GM23338 (cell line): ENCODE measurements at regions not wholly inside any gene's neighbourhood (a gene's known extent, or its start where the extent isn't known, plus 50 kb on each side); places are given as distances from the start of the nearest gene placed in this dataset.

Experiments used
- ATAC-seq: fragments of 200-7000 bp; cut with Tn5 transposase; 3 replicates; pipeline ENCODE4 v1.9.1; 2020
- DNase-seq: peaks from one replicate; pipeline ENCODE4 v3.0.0-alpha.2; 2015; ENCODE audit warnings: low spot score
- H2AFZ ChIP-seq: fragments of 200-600 bp; sonication (generic); 2 replicates; pipeline ENCODE4 v1.8.0; 2016; ENCODE audit warnings: antibody characterized with exemption, mild to moderate bottlenecking, moderate library complexity
- H3F3A ChIP-seq: fragments of 200-600 bp; sonication (generic); replicated peaks from 2 replicates; pipeline ENCODE4 v1.8.0; 2017; ENCODE audit warnings: antibody characterized with exemption, mixed run types, low read depth
- H3K27ac ChIP-seq: fragments of 200-600 bp; sonication (generic); 2 replicates; pipeline ENCODE4 v1.6.1; 2016; ENCODE audit warnings: low read depth
- H3K27me3 ChIP-seq: fragments of 200-600 bp; sonication (generic); 2 replicates; pipeline ENCODE4 v1.8.0; 2016; ENCODE audit warnings: mild to moderate bottlenecking, mixed run types, moderate library complexity; ENCODE audit not compliant: insufficient read depth
- H3K36me3 ChIP-seq: fragments of 200-600 bp; sonication (generic); 2 replicates; pipeline ENCODE4 v1.8.0; 2016; ENCODE audit warnings: mild to moderate bottlenecking; ENCODE audit not compliant: insufficient read depth
- H3K4me1 ChIP-seq: fragments of 200-600 bp; sonication (generic); 2 replicates; pipeline ENCODE4 v1.8.0; 2016; ENCODE audit warnings: mild to moderate bottlenecking, moderate library complexity; ENCODE audit not compliant: insufficient read depth
- H3K4me2 ChIP-seq: fragments of 200-600 bp; sonication (generic); 2 replicates; pipeline ENCODE4 v1.7.1; 2017; ENCODE audit warnings: mixed run types
- H3K4me3 ChIP-seq: fragments of 200-600 bp; sonication (generic); 2 replicates; pipeline ENCODE4 v1.6.1; 2016; ENCODE audit warnings: mixed run types
- H3K79me2 ChIP-seq: fragments of 200-600 bp; sonication (generic); replicated peaks from 2 replicates; pipeline ENCODE4 v1.8.0; 2017; ENCODE audit warnings: mild to moderate bottlenecking; ENCODE audit not compliant: insufficient read depth
- H3K9me2 ChIP-seq: fragments of 200-600 bp; sonication (generic); 2 replicates; pipeline ENCODE4 v1.8.0; 2017; ENCODE audit not compliant: insufficient read depth
- H4K20me1 ChIP-seq: fragments of 200-600 bp; sonication (generic); replicated peaks from 2 replicates; pipeline ENCODE4 v1.8.0; 2017; ENCODE audit warnings: mild to moderate bottlenecking; ENCODE audit not compliant: insufficient read depth
- H3K27ac Mint-ChIP-seq: 2 replicates; pipeline ENCODE4 v1.8.0; 2020; ENCODE audit warnings: inconsistent platforms, mild to moderate bottlenecking, moderate library complexity, mixed read lengths
- H3K27me3 Mint-ChIP-seq: 3 replicates; pipeline ENCODE4 v1.8.0; 2022; ENCODE audit warnings: low read depth, mild to moderate bottlenecking, moderate library complexity, mixed read lengths, inconsistent platforms; ENCODE audit not compliant: insufficient read depth, poor library complexity
- H3K36me3 Mint-ChIP-seq: 3 replicates; pipeline ENCODE4 v1.8.0; 2021; ENCODE audit warnings: low read depth, mild to moderate bottlenecking, inconsistent platforms, moderate library complexity, mixed read lengths
- H3K4me1 Mint-ChIP-seq: 3 replicates; pipeline ENCODE4 v1.8.0; 2020; ENCODE audit warnings: mild to moderate bottlenecking, inconsistent platforms, mixed read lengths
- H3K4me3 Mint-ChIP-seq: 3 replicates; pipeline ENCODE4 v1.8.0; 2021; ENCODE audit warnings: moderate library complexity, mild to moderate bottlenecking, inconsistent platforms, mixed read lengths
- H3K9me3 Mint-ChIP-seq: 3 replicates; pipeline ENCODE4 v1.8.0; 2020; ENCODE audit warnings: moderate library complexity, mild to moderate bottlenecking, inconsistent platforms, mixed read lengths
- CREB1 ChIP-seq: fragments of 250-450 bp; sonication (Bioruptor Pico); IDR thresholded peaks from 2 replicates; pipeline ENCODE4 v1.5.0; 2020; ENCODE audit warnings: low read depth, mild to moderate bottlenecking, moderate library complexity
- EZH2 ChIP-seq: fragments of 200-600 bp; sonication (generic); IDR thresholded peaks from one replicate; pipeline ENCODE4 v1.8.0; 2017; ENCODE audit warnings: antibody characterized with exemption, mild to moderate bottlenecking, low read depth; ENCODE audit not compliant: unreplicated experiment
- EZH2phosphoT487 ChIP-seq: fragments of 200-600 bp; sonication (generic); IDR thresholded peaks from one replicate; pipeline ENCODE4 v1.8.1; 2018; ENCODE audit warnings: antibody characterized with exemption; ENCODE audit not compliant: unreplicated experiment
- JUNB ChIP-seq: IDR thresholded peaks from one replicate; pipeline ENCODE4 v1.6.1; 2016; ENCODE audit warnings: antibody characterized with exemption; ENCODE audit not compliant: unreplicated experiment
- NANOG ChIP-seq: IDR thresholded peaks from 2 replicates; pipeline ENCODE4 v1.6.1; 2016; ENCODE audit warnings: antibody characterized with exemption, borderline replicate concordance
- POLR2AphosphoS5 ChIP-seq: IDR thresholded peaks from 2 replicates; pipeline ENCODE4 v1.6.1; 2016; ENCODE audit warnings: antibody characterized with exemption, low read depth
- ZNF114 ChIP-seq: fragments of 250-450 bp; sonication (Bioruptor Pico); IDR thresholded peaks from 2 replicates; pipeline ENCODE4 v1.5.0; 2020; ENCODE audit warnings: mild to moderate bottlenecking, moderate library complexity
- ZNF331 ChIP-seq: fragments of 250-450 bp; sonication (Bioruptor Pico); IDR thresholded peaks from 2 replicates; pipeline ENCODE4 v1.5.0; 2020; ENCODE audit warnings: low read depth, mild to moderate bottlenecking, moderate library complexity
- TF ChIP-seq, protein P1 (sequence below): IDR thresholded peaks from 2 replicates; pipeline ENCODE4 v1.6.1; 2016; ENCODE audit warnings: antibody characterized with exemption
- TF ChIP-seq, protein P2 (sequence below): IDR thresholded peaks from one replicate; pipeline ENCODE4 v1.6.1; 2018; ENCODE audit warnings: antibody characterized with exemption; ENCODE audit not compliant: unreplicated experiment
- TF ChIP-seq, protein P3 (sequence below), 2 experiments: fragments of 200-600 bp in 1 of 2; sonication (generic) in 1 of 2; conservative IDR thresholded peaks; 2 replicates each; pipeline versions ENCODE4 v1.5.1 to v1.6.1; 2016 to 2017; ENCODE audit warnings: antibody characterized with exemption in 2 of 2, low read depth in 2 of 2, mild to moderate bottlenecking in 2 of 2, moderate library complexity in 1 of 2

DNA sequence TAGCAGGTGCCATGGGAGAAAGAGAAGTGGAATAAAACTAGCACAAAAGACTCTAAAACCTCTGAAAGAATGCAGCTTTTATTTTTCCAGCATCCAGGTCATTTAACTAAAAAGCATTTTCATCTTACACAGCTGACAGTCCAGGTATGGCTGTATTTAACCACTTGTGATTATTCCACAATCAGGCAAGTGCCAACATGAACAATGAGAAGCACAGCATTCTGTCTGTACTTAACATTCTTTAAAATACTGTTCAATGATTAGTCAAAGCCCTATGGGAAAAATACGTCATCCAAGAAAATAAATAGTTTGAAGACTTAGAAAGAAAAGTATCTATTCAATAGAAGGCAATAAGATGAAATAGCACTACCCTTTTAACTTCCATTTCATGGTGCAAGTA lies 246.9 kb downstream of the LIG4 start:
- Mint-ChIP-seq H3K9me3 (no peaks in the 10 kb centered on the region; the same call in 2 of the 3 replicates), H3K4me3 (no peak overlapping the region), H3K27me3 (no peaks in the 10 kb centered on the region), H3K27ac (no peak overlapping the region), H3K36me3 (peaks cover 3% of the 10 kb centered on the region; the same call in 1 of the 3 replicates), H3K4me1 (no peaks in the 10 kb centered on the region; the same call in 1 of the 3 replicates)
- Histone ChIP-seq H3K9me2 (no peaks in the 10 kb centered on the region), H3K4me1 (no peaks in the 10 kb centered on the region), H3K4me3 (no peak overlapping the region), H3K27me3 (no peaks in the 10 kb centered on the region), H3K79me2 (no peaks in the 10 kb centered on the region), H3F3A (no peaks in the 10 kb centered on the region), H3K27ac (no peak overlapping the region), H4K20me1 (no peaks in the 10 kb centered on the region), H3K4me2 (no peak overlapping the region), H2AFZ (no peak overlapping the region), H3K36me3 (no peaks in the 10 kb centered on the region)
- ATAC-seq, result no peak
- TF ChIP-seq ZNF114 (CRISPR knock-in tag), result no peak
- TF ChIP-seq, protein P1, sequence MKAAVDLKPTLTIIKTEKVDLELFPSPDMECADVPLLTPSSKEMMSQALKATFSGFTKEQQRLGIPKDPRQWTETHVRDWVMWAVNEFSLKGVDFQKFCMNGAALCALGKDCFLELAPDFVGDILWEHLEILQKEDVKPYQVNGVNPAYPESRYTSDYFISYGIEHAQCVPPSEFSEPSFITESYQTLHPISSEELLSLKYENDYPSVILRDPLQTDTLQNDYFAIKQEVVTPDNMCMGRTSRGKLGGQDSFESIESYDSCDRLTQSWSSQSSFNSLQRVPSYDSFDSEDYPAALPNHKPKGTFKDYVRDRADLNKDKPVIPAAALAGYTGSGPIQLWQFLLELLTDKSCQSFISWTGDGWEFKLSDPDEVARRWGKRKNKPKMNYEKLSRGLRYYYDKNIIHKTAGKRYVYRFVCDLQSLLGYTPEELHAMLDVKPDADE, result no peak
- TF ChIP-seq EZH2, result no peak
- DNase-seq, result no peak

DNA sequence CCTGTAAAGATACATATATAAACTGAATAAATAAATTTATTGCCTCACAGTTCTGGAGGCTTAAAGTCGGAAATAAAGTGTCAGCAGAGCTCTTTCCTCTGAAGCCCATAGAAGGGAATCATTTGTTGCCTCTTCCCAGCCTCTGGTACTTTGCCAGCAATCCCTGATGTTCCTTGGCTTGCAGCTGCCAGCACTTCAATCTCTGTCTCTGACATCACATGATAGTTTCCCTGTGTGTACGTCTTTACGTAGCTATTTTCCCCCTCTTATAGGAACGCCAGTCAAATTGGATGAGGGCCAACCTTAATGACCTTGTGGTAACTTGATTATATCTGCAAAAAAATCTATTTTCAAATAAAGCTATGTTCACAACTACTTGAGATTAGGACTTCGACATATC lies 250.9 kb downstream of the LIG4 start:
- Histone ChIP-seq H3K27ac (no peak overlapping the region), H3F3A (no peaks in the 10 kb centered on the region), H4K20me1 (no peaks in the 10 kb centered on the region), H3K4me1 (peaks cover 7% of the 10 kb centered on the region; the same call in 1 of the 2 replicates), H3K4me2 (no peak overlapping the region), H3K4me3 (no peak overlapping the region), H2AFZ (no peak overlapping the region), H3K79me2 (no peaks in the 10 kb centered on the region), H3K27me3 (no peaks in the 10 kb centered on the region), H3K36me3 (no peaks in the 10 kb centered on the region), H3K9me2 (no peaks in the 10 kb centered on the region)
- Mint-ChIP-seq H3K27ac (no peak overlapping the region), H3K9me3 (no peaks in the 10 kb centered on the region; the same call in 2 of the 3 replicates), H3K4me1 (peaks cover 13% of the 10 kb centered on the region; the same call in 2 of the 3 replicates), H3K36me3 (peaks cover 3% of the 10 kb centered on the region; the same call in 1 of the 3 replicates), H3K4me3 (no peak overlapping the region), H3K27me3 (no peaks in the 10 kb centered on the region)
- ATAC-seq (no peak), DNase-seq (no peak)
- TF ChIP-seq EZH2 (no peak), JUNB (no peak), NANOG (no peak), ZNF331 (CRISPR knock-in tag) (no peak), POLR2AphosphoS5 (no peak), EZH2phosphoT487 (no peak), CREB1 (no peak)
- TF ChIP-seq, protein P1, result no peak
- TF ChIP-seq, protein P2, sequence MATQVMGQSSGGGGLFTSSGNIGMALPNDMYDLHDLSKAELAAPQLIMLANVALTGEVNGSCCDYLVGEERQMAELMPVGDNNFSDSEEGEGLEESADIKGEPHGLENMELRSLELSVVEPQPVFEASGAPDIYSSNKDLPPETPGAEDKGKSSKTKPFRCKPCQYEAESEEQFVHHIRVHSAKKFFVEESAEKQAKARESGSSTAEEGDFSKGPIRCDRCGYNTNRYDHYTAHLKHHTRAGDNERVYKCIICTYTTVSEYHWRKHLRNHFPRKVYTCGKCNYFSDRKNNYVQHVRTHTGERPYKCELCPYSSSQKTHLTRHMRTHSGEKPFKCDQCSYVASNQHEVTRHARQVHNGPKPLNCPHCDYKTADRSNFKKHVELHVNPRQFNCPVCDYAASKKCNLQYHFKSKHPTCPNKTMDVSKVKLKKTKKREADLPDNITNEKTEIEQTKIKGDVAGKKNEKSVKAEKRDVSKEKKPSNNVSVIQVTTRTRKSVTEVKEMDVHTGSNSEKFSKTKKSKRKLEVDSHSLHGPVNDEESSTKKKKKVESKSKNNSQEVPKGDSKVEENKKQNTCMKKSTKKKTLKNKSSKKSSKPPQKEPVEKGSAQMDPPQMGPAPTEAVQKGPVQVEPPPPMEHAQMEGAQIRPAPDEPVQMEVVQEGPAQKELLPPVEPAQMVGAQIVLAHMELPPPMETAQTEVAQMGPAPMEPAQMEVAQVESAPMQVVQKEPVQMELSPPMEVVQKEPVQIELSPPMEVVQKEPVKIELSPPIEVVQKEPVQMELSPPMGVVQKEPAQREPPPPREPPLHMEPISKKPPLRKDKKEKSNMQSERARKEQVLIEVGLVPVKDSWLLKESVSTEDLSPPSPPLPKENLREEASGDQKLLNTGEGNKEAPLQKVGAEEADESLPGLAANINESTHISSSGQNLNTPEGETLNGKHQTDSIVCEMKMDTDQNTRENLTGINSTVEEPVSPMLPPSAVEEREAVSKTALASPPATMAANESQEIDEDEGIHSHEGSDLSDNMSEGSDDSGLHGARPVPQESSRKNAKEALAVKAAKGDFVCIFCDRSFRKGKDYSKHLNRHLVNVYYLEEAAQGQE, result no peak
- TF ChIP-seq, protein P3, sequence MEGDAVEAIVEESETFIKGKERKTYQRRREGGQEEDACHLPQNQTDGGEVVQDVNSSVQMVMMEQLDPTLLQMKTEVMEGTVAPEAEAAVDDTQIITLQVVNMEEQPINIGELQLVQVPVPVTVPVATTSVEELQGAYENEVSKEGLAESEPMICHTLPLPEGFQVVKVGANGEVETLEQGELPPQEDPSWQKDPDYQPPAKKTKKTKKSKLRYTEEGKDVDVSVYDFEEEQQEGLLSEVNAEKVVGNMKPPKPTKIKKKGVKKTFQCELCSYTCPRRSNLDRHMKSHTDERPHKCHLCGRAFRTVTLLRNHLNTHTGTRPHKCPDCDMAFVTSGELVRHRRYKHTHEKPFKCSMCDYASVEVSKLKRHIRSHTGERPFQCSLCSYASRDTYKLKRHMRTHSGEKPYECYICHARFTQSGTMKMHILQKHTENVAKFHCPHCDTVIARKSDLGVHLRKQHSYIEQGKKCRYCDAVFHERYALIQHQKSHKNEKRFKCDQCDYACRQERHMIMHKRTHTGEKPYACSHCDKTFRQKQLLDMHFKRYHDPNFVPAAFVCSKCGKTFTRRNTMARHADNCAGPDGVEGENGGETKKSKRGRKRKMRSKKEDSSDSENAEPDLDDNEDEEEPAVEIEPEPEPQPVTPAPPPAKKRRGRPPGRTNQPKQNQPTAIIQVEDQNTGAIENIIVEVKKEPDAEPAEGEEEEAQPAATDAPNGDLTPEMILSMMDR (conservative IDR thresholded peaks at IDR 0.05; ENCODE audit: low read depth in 2 of 2), result no peak
